NCI-H1930 (cell line): ENCODE measurements at regions not wholly inside any gene's neighbourhood (a gene's known extent, or its start where the extent isn't known, plus 50 kb on each side); places are given as distances from the start of the nearest gene placed in this dataset.
"Not testable (repeated sequence)": the region's sequence is repeated elsewhere in the genome, so short reads cannot be mapped to it uniquely, and the experiment has no call there.

ENCODE experiments used
- DNase-seq, 2 experiments: peaks; one replicate each; lab custom pipeline; 2025; lab: John Stamatoyannopoulos, UW

GRCh38 chrX:87941841-87942240 lies 424.2 kb downstream of the KLHL4 start:
- DNase-seq, result no peak

- no peak for DNase-seq
Observed at GRCh38 chrX:87961471-87961870, 443.9 kb downstream of the KLHL4 start.

GRCh38 chrX:87968118-87968517 lies 450.5 kb downstream of the KLHL4 start:
- no peak for DNase-seq

GRCh38 chrX:87972121-87972520 lies 454.5 kb downstream of the KLHL4 start:
- DNase-seq, result not testable (repeated sequence)

GRCh38 chrX:87975365-87975764 lies 457.8 kb downstream of the KLHL4 start:
- DNase-seq, result no peak

- not testable (repeated sequence) for DNase-seq
Observed at GRCh38 chrX:88007873-88008272, 490.3 kb downstream of the KLHL4 start.

GRCh38 chrX:88024022-88024421 lies 506.4 kb downstream of the KLHL4 start:
- no peak for DNase-seq

GRCh38 chrX:88072339-88073030 lies 554.9 kb downstream of the KLHL4 start:
- no peak for DNase-seq

- no peak for DNase-seq
Observed at GRCh38 chrX:88101968-88102367, 584.4 kb downstream of the KLHL4 start.

GRCh38 chrX:88135735-88136134 lies 611.3 kb upstream of the CPXCR1 start:
- no peak for DNase-seq

- no peak for DNase-seq
Observed at GRCh38 chrX:88136328-88136727, 610.7 kb upstream of the CPXCR1 start.

GRCh38 chrX:88146577-88146976 lies 600.4 kb upstream of the CPXCR1 start:
- DNase-seq, result no peak

- DNase-seq, result no peak
Observed at GRCh38 chrX:88170553-88170952, 576.5 kb upstream of the CPXCR1 start.

GRCh38 chrX:88173932-88174440 lies 573.0 kb upstream of the CPXCR1 start:
- DNase-seq, result not testable (repeated sequence)

GRCh38 chrX:88202149-88202548 lies 544.9 kb upstream of the CPXCR1 start:
- no peak for DNase-seq

GRCh38 chrX:88244066-88244465 lies 503.0 kb upstream of the CPXCR1 start:
- DNase-seq, result no peak

- DNase-seq, result no peak
Observed at GRCh38 chrX:88284844-88285243, 462.2 kb upstream of the CPXCR1 start.

- not testable (repeated sequence) for DNase-seq
Observed at GRCh38 chrX:88313972-88314371, 433.1 kb upstream of the CPXCR1 start.

GRCh38 chrX:88325634-88326033 lies 421.4 kb upstream of the CPXCR1 start:
- DNase-seq, result no peak

- no peak for DNase-seq
Observed at GRCh38 chrX:88355252-88355651, 391.8 kb upstream of the CPXCR1 start.

- no peak for DNase-seq
Observed at GRCh38 chrX:88366314-88366713, 380.7 kb upstream of the CPXCR1 start.

GRCh38 chrX:88378406-88378805 lies 368.6 kb upstream of the CPXCR1 start:
- no peak for DNase-seq

GRCh38 chrX:88397551-88397950 lies 349.5 kb upstream of the CPXCR1 start:
- no peak for DNase-seq

GRCh38 chrX:88416002-88416401 lies 331.0 kb upstream of the CPXCR1 start:
- DNase-seq, result no peak
